Hepatocyte (in vitro differentiated cells): ENCODE measurements at regions not wholly inside any gene's neighbourhood (a gene's known extent, or its start where the extent isn't known, plus 50 kb on each side); places are given as distances from the start of the nearest gene placed in this dataset.

Source experiments
- CTCF ChIP-seq: fragments of 200-600 bp; sonication (generic); IDR thresholded peaks from 2 replicates; pipeline ENCODE4 v1.5.1; 2016; ENCODE audit warnings: antibody characterized with exemption, mild to moderate bottlenecking; ENCODE audit not compliant: poor library complexity
- EZH2 ChIP-seq: fragments of 200-600 bp; sonication (generic); IDR thresholded peaks from 2 replicates; pipeline ENCODE4 v1.6.1; 2016; ENCODE audit warnings: antibody characterized with exemption, mild to moderate bottlenecking, borderline replicate concordance

- TF ChIP-seq CTCF (no peak), EZH2 (no peak)
Measured at GRCh38 chr1:30317921-30318320, 405.5 kb downstream of the MATN1 start.
